HEK293 (cell line): ENCODE measurements at regions not wholly inside any gene's neighbourhood (a gene's known extent, or its start where the extent isn't known, plus 50 kb on each side); places are given as distances from the start of the nearest gene placed in this dataset.

ENCODE experiments used
- HOXD13 ChIP-seq: sonication (generic); formaldehyde crosslinking; IDR thresholded peaks from 2 replicates; pipeline ENCODE4 v1.8.0; 2022; ENCODE audit warnings: missing genetic modification reagents, borderline replicate concordance
- REST ChIP-seq: fragments of 450-650 bp; formaldehyde crosslinking; IDR thresholded peaks from 2 replicates; pipeline ENCODE4 v1.5.1; 2016; ENCODE audit warnings: missing biosample characterization, missing genetic modification characterization
- SP3 ChIP-seq: fragments of 450-650 bp; formaldehyde crosslinking; IDR thresholded peaks from 2 replicates; pipeline ENCODE4 v1.5.1; 2016; ENCODE audit warnings: missing biosample characterization, missing genetic modification characterization
- YY1 ChIP-seq: fragments of 450-650 bp; formaldehyde crosslinking; IDR thresholded peaks from 2 replicates; pipeline ENCODE4 v1.5.1; 2018; ENCODE audit warnings: missing biosample characterization, missing genetic modification characterization
- ZIC2 ChIP-seq: fragments of 450-650 bp; formaldehyde crosslinking; IDR thresholded peaks from 2 replicates; pipeline ENCODE4 v1.5.1; 2016; ENCODE audit warnings: missing biosample characterization, missing genetic modification characterization
- ZNF510 ChIP-seq: fragments of 450-650 bp; formaldehyde crosslinking; IDR thresholded peaks from 2 replicates; pipeline ENCODE4 v1.5.1; 2018; ENCODE audit warnings: mild to moderate bottlenecking, missing genetic modification characterization, missing biosample characterization; ENCODE audit not compliant: insufficient replicate concordance
- TF ChIP-seq, protein P1 (sequence below): fragments of 450-650 bp; formaldehyde crosslinking; IDR thresholded peaks from 2 replicates; pipeline ENCODE4 v1.5.1; 2016; ENCODE audit warnings: missing biosample characterization, missing genetic modification characterization

GRCh38 chr17:70319516-70319915 lies 150.2 kb downstream of the KCNJ2 start:
- TF ChIP-seq, protein P1, sequence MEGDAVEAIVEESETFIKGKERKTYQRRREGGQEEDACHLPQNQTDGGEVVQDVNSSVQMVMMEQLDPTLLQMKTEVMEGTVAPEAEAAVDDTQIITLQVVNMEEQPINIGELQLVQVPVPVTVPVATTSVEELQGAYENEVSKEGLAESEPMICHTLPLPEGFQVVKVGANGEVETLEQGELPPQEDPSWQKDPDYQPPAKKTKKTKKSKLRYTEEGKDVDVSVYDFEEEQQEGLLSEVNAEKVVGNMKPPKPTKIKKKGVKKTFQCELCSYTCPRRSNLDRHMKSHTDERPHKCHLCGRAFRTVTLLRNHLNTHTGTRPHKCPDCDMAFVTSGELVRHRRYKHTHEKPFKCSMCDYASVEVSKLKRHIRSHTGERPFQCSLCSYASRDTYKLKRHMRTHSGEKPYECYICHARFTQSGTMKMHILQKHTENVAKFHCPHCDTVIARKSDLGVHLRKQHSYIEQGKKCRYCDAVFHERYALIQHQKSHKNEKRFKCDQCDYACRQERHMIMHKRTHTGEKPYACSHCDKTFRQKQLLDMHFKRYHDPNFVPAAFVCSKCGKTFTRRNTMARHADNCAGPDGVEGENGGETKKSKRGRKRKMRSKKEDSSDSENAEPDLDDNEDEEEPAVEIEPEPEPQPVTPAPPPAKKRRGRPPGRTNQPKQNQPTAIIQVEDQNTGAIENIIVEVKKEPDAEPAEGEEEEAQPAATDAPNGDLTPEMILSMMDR (tag by site-specific recombination) = no peak
- TF ChIP-seq HOXD13 (CRISPR knock-in tag) (no peak), ZIC2 (tag by site-specific recombination) (no peak), REST (tag by site-specific recombination) (no peak), SP3 (tag by site-specific recombination) (no peak), YY1 (tag by site-specific recombination) (no peak), ZNF510 (tag by site-specific recombination) (no peak)
